GM13976 (cell line): ENCODE measurements at regions not wholly inside any gene's neighbourhood (a gene's known extent, or its start where the extent isn't known, plus 50 kb on each side); places are given as distances from the start of the nearest gene placed in this dataset.

Source experiments
- DNase-seq: peaks from one replicate; pipeline ENCODE4 v3.0.0; 2012; ENCODE audit warnings: low spot score
- in situ Hi-C: fragments of 300-500 bp; cut with MboI; formaldehyde crosslinking; loops from one replicate; pipeline ENCODE4 v1.12.0; 2022; ENCODE audit warnings: low sequenced_read_pairs, mixed read lengths, inconsistent platforms; ENCODE audit not compliant: unreplicated experiment
- TF ChIP-seq, protein P1 (sequence below): IDR thresholded peaks from 2 replicates; pipeline ENCODE4 v1.5.1; 2012; ENCODE audit warnings: borderline replicate concordance, mild to moderate bottlenecking; ENCODE audit not compliant: insufficient read depth; ENCODE audit errors: extremely low read depth, missing control alignments, control extremely low read depth

DNA sequence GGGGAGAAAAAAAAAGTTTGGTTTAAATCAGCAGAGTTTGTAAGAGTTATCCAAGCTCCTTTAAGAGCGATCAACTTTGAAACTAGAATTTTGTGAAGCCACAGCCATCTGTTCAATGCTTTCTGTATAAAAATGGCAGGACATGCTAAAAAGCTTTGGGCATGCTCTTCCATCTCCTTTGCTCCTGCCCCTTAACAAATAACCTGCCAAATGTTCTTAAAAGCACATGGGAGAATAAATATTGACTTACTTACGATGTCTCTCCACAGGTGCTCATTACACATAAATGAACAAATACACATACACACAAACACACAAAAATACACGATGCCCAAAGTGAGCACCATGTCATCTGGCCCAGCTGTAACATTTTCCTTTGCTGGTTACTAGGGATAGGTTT is 211.8 kb upstream of the DPH6 start:
- in situ Hi-C loops = no loop called here
- TF ChIP-seq, protein P1, sequence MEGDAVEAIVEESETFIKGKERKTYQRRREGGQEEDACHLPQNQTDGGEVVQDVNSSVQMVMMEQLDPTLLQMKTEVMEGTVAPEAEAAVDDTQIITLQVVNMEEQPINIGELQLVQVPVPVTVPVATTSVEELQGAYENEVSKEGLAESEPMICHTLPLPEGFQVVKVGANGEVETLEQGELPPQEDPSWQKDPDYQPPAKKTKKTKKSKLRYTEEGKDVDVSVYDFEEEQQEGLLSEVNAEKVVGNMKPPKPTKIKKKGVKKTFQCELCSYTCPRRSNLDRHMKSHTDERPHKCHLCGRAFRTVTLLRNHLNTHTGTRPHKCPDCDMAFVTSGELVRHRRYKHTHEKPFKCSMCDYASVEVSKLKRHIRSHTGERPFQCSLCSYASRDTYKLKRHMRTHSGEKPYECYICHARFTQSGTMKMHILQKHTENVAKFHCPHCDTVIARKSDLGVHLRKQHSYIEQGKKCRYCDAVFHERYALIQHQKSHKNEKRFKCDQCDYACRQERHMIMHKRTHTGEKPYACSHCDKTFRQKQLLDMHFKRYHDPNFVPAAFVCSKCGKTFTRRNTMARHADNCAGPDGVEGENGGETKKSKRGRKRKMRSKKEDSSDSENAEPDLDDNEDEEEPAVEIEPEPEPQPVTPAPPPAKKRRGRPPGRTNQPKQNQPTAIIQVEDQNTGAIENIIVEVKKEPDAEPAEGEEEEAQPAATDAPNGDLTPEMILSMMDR = no peak
- no peak for DNase-seq

- no peak for DNase-seq
- in situ Hi-C loops = no loop called here
- TF ChIP-seq, protein P1 = no peak
These were observed 218.9 kb upstream of the DPH6 start for GRCh38 chr15:35764661-35765519.

DNA sequence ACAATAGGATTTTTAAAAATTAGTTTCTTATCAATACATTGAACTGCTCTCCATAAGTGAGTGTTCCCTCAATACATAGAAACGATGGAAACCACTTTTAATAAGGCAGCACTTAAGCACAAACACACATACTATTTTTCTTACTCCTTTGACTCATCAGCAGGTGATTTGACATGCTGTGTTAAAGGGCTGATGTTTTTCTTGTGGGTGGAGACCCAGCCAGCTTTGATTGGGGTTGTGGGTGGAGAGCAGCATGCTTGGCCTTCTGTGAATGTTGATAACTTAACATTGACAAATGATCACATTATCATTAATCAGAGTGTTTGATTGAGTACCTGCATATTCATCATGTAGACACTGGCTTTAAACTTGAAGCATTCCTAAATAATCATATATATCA is 223.0 kb upstream of the DPH6 start:
- TF ChIP-seq, protein P1 = no peak
- in situ Hi-C loops = no loop called here
- DNase-seq = no peak

DNA sequence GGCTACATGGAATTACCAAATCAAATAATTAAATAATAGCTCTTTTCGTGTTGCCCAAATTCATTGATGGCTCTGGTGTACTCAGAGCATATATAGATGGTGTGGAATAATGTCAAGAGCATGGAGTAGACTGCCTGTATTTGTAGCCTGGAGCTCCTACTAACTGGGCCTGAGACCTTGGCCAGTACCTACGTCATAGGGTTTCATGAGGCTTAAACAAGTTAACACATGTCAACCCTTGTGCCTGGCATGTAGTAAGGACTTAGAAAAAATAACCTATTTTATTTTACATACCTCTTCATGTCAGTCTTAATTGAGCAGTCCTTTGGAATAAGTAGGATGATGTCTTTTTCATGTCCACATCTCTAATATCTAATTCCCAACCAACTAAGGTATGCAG is 223.7 kb upstream of the DPH6 start:
- no peak for DNase-seq
- TF ChIP-seq, protein P1 = no peak
- in situ Hi-C loops = no loop called here

- in situ Hi-C loops = no loop called here
- TF ChIP-seq, protein P1 = no peak
- DNase-seq = no peak
These were observed 225.9 kb upstream of the DPH6 start for GRCh38 chr15:35771746-35772442.

DNA sequence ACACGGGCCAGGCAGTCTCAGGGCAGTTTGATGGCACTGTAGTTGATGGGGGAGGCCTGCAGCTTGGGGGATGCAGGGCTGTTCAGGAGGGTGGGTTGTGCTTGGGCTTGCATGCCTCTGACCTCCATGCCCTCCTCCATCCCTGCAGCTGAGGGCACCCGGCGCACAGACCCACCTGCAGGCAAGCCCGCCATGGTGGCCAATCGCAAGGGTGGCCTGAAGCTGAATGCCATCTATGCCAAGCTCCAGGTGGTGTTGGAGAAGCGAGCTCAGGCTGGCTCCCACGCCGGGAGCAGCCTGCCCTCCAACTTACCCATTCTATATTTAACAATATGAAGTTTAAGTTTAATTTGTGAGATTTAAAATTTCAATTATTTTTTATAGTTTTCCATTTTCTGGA is 228.7 kb upstream of the DPH6 start:
- no peak for DNase-seq
- TF ChIP-seq, protein P1 = no peak
- in situ Hi-C loops = no loop called here
